ENCODE measurements at regions not wholly inside any gene's neighbourhood (a gene's known extent, or its start where the extent isn't known, plus 50 kb on each side); places are given as distances from the start of the nearest gene placed in this dataset.

DNA sequence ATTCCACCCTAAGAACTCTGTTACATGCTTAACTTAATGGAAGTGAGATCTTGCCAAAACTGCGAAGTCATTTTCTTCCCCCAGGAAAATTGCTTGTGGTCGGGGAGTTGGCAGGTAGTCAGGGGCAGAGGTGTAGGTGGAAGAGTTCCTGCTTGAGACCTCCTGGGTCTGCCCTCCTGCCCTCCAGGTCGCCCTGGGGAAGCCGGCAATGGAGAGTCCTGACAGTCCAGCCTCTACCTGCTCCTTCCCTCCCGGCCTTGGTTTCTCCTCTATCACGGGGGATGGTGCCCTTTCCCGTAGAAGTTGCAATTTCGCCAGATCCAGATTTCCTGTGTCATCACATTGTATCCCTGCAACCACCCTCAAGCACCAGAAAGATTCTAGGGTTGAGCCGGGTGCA, 463.8 kb downstream of the MATN1 start:
- DNase-seq: no peak

DNA sequence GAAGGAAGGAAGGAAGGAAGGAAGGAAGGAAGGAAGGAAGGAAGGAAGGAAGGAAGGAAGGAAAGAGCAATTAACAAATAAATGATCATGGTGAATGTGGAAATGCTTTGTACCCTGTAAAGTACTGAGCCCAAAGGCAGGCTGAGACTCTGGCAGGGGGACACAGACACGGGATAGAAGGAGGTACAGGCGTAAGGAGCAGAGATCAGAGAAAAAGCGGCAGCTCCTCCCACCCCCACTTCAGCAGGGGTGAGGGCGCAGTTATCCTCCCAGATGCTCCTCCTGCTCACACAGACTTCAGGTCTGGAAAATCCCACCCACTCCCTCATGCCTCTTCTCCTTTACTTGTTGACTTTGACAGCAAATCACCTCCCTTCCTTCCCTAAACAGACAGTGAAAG, 464.5 kb downstream of the MATN1 start:
- no peak for DNase-seq

DNA sequence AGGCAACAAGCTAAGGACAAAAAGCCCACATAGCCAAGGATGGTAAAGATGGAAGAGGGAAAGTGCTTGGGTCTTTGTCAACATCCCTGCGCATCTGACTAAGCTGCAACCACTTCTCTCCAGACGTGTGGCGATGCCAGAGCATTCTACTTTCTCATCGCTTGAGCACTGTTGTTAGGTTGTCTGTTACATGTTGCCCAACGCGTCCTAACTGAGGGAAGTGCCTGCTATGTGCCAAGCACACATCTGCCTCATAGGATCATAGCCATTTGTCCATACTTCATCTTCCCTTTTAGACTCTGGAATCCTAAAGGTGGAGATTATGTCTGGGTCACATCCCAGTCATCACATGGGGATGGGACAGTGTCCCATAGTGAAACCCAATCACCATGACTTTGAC, 464.9 kb downstream of the MATN1 start:
- no peak for DNase-seq

DNA sequence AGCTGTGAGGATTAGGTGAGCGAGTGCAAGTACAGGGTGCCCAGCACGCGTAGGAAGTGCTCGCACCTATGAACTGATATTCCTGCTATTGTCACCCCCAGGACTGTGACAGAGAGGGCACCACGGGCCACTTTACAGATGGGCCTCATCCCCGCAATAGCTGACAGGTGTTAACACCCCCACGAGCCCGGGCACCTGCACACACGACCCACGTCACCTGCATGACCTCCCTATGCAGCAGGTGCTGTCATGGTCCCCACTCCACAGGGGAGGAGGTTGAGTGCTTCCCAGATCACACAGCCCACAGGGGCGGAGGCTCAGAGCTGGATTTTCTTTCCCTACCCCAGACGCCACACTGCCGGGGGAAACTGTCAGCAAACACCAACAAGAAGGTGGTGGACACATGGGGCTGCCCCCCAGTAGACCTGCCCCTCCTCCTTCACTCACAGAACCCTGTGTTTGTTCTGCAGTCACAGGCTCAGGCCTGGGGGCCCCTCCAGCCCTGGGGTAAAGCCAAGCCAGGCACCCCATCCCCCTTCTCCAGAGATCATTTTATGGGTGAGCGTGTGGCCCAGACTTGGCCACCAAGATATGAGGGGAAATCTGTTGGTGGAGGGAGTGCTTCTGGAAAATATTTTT, 465.5 kb downstream of the MATN1 start:
- no peak for DNase-seq

DNA sequence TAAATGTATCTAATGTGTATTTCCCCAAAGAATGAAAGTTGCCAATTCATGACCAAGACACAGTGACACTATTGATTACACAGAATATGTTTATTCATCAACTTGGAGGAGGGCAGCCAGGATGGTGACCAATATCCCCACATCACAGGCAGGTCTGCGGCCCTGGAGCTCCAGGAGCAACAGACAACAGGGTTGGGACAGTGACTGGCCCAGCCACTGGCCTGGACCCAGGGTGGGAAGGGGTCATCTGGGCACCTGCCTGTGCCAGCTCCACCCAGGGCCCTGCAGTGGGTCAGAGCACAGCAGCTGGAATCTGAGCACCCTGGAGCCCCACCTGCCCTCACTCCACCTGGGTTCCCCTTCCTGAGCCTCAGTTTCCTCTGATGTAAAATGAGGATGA, 466.1 kb downstream of the MATN1 start:
- DNase-seq: no peak

DNA sequence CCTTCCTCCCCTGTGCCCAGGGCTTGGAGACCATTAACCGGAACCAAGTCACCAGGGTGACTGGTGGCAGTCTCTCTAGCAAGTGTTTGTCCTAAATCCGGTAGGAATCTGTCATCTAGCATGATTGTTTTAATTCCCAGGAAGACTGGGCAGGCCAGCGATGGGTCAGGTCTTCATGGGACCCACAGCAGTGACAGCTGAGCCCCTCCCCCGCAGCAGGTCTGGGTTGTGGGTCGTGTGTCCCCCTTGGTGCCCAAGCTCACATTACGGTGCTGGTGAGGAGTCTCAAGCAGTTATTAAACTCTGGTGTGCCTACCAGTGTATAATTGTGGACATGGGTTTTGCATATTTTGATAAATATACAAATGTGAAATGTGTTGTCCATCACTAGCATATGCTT, 466.5 kb downstream of the MATN1 start:
- no peak for DNase-seq

DNA sequence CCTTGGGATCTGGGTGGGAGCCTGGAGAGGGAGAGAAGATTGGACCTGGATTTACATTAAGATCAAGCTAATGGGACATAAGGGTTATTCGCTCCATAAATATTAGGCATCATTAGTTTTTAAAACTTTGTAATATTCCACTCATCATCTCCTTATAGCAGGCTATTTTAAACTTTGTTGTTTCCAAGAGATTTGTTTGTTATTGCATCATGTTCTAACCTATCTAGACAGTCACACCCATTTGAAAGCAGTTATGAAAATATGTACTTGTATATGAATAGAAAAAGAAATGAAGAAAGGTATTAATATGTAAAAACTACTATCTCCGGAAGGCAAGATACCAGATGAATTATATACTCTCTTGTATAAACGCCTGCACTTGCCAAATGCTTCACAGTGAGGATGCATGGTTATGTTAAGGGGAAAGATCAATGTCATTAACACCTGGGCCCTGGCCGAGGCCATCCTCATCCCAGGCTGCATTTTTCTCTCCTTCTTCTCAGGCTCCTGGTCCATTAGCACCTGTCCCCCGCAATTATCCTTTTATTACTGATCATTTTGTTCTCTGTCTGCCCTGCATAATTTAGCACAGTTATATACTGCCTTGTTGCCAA, 468.2 kb downstream of the MATN1 start:
- DNase-seq: no peak

DNA sequence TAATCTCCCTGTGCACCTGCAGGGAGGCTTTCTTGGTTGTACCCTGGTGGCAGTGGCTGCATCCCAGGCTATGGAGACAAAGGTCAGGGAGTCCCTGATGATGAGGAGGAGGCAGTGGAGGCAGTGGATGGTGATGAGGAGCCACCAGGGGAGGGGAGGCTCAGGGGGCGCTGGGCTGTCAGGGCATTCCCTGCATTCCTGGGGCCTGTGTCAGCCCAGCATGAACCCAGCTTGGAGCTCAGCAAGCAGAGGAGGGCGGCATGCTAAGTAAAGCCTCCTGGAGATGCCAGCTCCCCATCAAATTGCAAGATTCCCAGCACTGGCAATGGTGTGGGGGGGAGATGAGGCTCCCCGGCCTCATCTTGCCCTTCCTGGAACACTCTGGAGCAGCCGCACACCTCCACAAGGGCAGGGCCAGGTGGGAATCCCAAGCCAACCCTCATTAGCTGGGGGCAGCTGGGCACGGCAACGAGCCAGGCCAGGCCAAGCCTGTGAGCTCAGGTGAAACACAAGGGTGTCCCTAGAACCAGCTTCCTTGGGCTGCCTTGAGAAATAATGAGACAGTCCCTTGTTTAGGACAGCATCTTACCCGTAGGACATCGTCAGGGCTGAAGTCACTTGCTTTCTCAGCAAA, 469.5 kb downstream of the MATN1 start:
- DNase-seq: no peak

DNA sequence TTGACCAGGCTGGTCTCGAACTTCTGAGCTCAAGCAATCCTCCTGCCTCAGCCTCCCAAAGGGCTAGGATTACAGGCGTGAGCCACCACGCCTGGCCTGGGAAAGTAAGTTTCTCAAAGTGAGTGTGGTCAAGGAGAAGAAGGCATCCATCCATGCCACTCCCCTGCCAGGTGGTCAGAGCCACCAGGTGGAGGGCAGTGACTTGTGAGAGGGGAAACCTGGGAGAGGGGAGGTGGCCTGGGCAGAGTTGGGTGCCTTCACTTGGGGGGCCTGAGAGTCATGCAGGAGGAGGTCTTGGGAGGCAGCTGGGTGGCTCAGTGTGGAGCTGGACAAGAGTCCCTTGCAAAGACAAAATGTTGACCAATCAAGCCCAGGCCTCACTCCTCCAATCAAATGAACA, 470.0 kb downstream of the MATN1 start:
- no peak for DNase-seq

DNA sequence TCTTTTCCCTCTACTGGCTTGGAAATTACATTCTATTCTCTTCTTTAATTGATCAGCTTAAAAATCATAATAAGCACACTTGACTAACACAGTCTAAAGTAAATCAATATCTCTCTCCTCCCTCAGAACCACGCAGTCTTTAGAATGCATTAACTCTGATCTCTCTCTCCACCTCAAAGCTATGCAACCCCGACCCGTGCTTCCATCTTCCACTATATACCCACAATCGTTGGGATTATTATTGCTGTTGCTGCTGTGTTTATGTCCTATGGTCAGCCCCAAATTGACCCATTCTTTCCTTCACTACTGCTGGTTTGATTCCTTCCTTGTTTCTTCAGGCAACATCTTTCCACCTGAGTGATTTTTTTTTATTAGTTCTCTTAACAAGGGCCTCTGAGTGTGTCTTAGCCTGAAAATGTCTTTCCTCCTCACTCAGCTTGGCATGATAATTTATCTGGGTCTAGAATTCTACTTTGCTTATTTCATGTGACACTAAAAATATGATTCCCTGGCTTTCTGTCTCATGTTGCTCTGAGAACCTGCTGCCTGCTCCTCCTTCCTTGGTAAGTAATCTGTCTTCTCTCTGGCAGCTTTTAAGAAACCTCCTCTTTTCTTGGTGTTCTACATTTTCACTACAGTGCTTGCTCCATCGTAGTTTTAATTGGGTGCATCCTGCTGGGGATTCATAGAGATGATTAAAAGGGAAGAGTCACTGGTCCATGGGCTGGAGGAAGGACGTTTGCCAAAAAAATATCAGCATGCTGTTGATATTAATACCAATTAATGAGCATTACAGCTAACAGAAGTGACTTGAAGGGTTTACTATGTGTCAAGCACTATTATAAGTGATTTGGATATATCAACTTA, 472.2 kb downstream of the MATN1 start:
- no peak for DNase-seq

DNA sequence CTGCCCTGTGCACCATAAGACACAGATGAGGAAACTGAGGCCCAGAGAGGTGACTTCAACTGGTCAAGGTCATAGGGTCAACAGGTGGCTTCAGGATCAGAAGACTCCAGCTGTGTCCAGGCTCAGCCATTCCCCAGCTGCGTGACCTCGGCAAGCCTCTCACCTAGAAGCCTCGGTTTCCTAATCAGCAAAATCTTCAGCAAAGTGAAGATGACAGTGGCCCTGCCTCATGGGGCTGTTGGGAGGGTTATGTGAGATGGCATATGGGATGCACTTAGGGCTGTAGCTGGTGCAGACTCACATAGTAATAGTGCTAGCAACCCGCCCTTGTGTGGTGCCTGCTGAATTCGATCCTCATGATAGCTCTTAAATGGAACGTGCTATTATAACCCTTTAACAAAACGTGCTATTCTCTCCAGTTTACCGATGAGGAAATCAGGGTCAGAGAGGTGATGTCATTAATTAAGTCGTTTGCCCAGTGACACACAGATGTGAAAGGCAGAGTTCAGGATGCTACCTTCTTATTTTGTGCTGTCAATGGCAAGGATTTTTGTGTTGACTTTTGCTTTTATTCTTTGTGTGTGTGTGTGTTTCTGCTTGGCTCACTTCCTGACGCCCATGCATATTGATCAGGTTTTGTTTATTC, 472.9 kb downstream of the MATN1 start:
- no peak for DNase-seq

DNA sequence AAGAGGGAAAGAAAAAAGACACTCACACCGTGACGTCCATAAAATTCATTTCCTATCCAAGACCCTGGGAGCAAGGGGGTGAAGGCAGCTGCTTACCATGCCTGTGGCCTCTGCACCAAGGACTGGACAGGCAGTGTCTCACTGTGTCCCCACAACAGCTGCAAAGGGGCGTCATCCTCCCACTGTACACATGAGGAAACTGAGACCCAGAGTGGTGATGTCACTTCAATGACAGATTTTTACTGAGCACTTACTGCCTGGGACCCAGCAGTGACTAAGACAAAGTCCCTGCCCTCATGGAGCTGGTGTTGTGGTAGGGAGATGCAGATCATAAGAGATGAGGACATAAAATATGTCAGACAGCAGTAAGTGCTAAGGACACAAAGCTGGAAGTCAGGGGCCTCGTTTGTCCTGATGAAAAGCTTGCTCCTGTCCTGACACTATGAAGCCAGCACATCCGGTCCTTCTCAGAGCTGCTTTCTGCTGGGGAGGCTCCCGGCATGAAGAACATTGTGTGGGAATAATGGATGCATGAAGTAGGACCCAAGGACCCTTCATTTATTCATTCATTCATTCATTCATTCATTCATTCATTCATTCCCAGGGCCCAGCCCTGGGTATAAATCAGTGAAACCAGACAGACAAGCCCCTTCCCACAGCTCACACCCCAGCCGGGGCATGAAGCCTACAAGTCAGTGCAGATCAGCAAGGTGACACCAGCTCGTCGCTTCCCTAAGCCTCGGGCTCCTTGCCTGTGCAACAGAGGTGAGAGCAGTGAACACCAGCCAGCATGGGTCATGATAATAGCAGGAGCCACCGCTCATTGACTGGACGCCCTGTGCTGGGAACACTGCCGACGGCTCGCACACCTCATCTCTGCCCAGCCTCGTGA, 473.7 kb downstream of the MATN1 start:
- DNase-seq: no peak

DNA sequence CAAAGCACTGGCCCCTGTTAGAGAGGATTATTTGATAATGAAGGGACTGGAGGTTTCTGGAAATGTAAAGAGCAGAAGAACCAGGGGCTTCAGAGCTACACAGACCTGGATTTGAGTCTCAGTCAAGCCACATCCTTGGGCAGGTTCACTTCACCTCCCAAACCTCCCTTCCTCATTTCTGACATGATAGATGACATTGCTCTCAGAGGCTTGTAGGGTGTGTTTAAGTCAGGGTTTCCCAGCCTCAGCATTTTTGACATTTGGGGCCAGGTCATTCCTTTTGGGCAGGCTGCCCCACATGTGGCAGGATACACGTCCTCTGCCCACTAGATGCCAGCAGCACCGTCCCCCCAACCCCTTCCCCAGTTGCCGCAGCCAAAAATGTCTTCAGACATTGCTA, 474.6 kb downstream of the MATN1 start:
- no peak for DNase-seq

DNA sequence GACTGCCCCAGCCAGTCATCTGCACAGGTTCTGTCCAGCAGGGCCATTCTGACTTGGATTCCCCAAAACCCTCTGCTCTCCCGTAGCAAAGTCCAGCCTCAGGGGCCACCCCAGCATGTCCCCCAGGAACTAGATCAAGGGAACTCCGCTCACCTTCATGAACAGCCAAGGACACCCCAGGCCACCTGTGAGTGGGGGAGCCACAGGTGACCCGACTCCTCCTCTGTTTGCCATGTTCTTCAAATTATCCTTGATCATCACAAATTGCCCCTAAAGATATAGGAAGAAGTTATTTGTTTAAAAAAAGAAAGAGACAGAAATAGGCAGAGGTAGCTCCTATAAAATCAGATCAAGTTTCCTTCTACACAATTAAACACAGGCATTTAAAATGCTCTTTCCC, 475.0 kb downstream of the MATN1 start:
- no peak for DNase-seq

DNA sequence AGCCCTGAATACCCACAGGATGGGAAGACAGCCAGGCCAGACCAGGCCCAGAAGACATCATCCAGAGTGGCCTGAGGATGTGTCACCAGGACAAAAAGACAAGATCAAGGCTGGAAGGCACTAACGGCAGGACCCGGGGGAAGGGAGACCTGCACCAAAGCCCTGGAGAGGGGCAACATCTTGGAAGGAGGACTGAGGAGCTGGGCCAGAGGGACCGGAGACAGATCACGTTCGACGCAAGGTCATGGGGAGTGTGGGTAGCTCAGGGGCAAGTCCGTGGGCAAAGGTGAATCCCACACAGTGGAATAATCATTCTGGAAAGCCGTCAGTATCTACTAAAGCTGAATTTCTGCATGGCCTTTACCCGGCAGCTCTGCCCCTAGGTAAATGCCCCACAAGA, 478.6 kb downstream of the MATN1 start:
- no peak for DNase-seq

DNA sequence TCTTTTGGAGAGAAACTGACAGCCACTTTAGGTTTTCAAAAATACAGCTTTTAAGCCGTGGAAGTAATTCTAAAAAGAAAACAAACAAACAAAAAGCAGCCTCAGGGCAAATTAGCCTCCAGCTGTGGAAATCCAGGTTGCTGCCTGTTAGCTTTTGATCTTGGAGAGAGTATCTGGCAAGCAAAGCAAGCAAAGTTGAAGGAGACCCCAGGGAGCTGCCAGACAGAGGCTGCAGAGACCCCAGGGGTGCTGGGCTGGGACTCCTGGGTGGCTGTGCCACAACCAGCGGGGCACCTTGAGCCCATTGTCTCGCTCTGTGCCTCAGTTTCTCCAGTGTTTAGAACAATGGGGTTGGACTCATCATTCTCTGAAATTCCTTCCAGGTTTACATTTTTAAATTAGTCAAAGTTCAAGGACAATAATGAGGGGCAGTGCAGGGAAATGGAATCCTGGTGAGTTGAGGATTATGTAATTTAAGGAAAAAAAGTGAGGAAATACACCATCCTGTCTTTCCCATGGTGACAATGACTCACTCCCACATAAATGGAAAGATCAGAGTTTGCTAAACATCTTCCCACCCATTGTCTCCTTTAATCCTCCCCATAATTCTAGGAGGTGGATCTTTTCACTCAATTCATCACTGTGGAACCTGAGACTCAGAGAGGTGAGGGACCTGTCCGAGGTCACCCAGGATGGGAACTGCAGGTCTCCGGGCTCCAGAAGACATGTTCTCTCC, 480.5 kb downstream of the MATN1 start:
- DNase-seq: no peak

DNA sequence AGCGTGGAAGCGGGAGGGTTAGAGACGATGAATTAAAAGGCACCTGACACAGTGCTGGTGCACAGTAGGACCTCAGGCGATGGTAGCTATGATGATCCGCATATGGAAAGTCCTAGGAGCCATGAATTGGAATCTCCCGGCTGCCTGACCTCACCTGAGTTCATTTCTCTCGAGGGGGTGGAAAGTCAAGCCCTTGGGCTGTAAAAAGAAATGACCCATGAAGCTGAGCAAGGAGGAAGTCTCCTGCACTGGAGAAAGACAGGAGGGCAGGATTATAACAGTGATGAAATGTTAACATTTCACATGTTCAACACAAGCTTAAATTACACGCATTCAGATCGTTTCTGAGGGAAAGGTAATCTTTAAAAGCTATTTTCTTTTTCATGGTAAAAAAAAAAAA, 481.2 kb downstream of the MATN1 start:
- no peak for DNase-seq

DNA sequence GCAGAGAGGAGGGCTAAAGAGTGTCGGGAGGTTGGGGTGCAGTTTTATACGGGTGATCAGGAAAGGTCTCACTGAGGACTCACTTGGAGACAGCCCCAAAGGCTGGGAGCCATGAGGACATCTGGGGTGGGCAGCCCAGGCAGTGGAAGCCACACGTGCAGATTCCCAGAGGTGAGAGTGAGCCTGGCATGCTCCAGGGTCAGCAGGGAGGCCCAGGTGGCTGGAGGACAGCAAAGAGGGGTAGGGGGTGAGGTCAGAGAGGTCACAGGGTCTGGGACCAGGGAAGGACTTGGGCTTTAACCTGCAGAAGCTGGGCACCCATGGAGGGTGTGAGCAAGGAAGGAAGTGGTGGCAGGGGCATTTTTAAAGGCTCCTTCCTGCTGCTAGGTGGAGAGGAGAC, 481.7 kb downstream of the MATN1 start:
- no peak for DNase-seq

DNA sequence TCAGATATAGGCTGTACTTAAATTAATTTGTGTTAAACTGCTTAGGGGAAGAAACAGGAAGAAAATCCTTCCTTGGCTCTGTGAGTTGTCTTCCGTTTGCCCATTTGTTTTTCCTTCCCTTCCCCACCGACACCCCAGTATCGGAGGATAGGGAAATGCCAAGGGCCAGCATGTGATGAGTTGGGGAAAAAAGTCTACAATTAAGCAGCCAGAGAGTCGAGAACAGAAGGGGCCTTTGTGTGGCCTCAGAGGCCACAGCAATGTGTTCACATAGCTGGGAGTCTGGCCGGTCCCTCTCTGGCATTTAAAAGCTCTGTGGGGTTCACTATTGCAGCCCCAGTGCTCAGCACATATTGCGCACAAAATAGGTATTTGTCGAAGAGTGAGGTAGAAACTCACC, 489.3 kb downstream of the MATN1 start:
- no peak for DNase-seq

DNA sequence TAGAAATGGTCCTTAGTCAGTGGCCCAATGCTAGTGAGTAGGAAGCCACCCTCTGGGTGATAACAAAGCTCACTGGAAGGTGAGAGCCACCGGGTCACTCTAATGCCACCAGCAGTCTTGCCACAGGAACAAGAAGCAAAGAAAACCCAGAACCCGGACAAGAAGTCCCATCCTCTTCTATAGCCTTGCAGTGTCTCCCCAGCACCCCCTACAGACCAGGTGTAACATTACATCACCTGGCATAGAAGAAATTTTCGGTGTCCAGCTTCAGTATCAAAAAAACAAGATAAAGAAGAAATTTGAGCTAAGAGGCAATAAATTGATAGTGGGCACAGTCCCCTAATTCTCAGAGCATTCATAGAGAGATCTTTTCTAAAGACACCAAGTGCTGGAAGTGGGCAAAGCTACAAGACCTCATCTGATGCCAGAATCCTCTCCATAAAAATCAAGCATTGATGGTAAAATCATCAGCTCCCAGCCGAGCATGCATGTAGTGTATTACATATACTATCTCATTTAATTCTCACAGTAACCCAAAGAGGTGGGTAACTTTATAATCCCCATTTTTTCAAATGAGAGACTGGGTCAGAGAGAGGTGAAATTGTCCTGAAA, 491.0 kb downstream of the MATN1 start:
- no peak for DNase-seq

DNA sequence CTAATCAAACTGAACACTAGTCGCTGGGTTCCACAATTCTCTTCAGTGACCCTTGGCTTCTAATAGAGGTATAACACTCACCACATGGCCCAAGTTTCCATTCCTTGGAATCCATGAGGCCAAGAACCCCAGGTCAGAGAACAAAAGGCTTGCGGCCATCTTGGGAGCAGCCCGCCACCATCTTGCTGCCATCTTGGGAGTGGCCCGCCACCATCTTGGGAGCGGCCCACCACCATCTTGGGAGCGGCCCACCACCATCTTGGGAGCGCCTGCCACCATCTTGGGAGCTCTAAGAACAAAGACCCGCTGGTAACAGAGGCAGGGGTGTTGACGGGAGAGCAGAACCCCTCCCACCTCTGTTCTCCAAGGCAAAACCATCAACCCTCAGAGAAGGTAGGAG, 493.4 kb downstream of the MATN1 start:
- no peak for DNase-seq
